Stimulated activated CD8-positive, alpha-beta memory T cell treated with anti-CD3 and anti-CD28 coated beads, Interleukin-12 subunit alpha, Interleukin-12 subunit beta, amount 100 ng/mL, for 24 hours (primary cell): ENCODE measurements at regions not wholly inside any gene's neighbourhood (a gene's known extent, or its start where the extent isn't known, plus 50 kb on each side); places are given as distances from the start of the nearest gene placed in this dataset.
"Not testable (repeated sequence)": the region's sequence is repeated elsewhere in the genome, so short reads cannot be mapped to it uniquely, and the experiment has no call there.

Experiments used
- DNase-seq: peaks from one replicate; pipeline ENCODE4 v3.0.0-alpha.2; 2020; ENCODE audit errors: extremely low read depth

GRCh38 chr9:129561594-129562281 lies 59.2 kb downstream of the C9orf50 start:
- no peak for DNase-seq

- DNase-seq = no peak
These were observed 60.0 kb downstream of the C9orf50 start for GRCh38 chr9:129560881-129561306.

- no peak for DNase-seq
These were observed 61.4 kb downstream of the C9orf50 start for GRCh38 chr9:129559506-129559881.

DNA sequence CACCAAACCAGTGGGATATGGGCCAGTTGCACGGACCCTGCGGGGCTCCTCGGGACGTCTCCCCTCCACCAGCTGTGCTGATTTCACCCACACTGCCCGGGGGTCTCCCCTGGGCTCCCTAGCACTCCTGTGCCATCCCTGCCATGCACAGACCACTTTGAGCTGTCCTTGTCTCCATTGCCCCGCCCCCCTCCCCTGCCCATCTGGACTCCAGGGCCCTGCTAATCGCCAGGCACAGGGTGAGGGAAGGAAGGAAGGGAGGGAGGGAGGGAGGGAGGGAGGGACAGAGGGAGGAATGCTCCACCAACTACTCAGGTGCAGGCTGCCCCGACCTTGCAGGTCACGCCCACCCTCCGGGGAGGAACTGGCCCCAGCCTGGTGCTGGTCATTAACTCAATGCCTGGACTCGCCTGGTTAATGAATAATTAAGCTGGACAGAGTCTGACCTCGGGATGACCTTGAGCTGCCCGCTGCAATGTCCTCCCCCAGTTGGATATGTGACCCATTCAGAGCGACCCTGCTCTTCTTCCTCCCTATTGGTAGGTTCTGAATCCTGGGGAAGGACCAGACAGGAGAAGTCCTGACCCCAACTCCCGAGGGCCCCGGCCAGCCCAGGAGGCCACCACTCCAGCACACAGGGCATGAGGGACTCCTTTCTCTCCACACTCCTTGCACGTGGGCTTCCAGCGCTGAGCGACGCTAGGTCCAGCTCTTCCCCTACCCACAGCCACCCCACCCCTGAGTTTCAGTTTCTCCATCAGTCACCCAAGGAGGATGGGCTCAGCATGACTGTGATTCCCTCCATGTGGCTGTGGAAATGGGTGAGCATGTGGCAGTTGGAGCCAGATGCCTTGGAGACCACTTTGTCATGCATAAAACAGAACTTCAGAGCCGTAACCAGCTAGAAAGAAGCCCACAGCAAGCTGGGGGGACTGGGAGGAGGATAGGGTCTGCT lies 62.1 kb downstream of the C9orf50 start:
- DNase-seq = no peak

GRCh38 chr9:129558063-129558550 lies 62.8 kb downstream of the C9orf50 start:
- DNase-seq = no peak

DNA sequence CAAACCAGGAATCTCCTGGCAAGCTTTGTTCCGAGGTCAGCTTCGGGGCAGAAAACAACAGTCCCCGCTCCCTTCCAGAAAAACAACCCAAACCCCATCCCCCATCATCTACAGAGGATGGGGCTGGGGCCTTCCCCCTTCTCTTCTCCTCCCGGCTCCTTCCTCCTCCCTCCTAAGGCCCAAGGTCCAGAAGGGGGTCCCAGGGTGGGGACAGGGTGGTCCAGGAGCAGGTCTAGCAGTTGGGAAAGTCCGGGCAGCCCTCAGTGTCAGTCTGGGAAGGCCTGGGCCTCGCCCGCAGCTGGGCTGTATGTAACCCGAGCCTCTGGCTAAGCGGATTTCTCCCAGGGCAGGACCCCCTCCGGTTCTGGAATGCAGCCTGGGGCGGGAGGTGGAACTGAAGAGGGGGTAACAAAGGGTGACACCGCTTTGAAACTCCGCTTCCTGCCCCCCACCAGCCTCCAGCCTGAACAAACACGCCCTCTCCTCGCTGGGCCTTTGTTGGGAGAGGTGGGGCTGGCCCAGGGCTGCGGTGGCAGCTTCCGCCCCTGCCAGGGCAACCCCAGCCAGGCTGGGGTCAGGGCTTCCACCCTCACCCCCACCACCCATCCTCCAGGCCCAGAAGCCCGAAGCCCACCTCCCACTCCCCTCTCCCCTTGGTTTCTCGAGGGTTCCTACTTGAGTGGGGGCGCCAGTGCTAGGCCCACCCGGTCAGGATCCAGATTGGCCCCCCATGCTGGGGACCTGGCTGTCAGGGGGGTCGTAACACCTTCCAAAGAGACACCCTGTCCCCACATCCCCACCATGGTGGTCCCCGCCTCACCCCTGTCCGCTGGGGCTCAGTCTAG lies 63.5 kb downstream of the C9orf50 start:
- DNase-seq = no peak

DNA sequence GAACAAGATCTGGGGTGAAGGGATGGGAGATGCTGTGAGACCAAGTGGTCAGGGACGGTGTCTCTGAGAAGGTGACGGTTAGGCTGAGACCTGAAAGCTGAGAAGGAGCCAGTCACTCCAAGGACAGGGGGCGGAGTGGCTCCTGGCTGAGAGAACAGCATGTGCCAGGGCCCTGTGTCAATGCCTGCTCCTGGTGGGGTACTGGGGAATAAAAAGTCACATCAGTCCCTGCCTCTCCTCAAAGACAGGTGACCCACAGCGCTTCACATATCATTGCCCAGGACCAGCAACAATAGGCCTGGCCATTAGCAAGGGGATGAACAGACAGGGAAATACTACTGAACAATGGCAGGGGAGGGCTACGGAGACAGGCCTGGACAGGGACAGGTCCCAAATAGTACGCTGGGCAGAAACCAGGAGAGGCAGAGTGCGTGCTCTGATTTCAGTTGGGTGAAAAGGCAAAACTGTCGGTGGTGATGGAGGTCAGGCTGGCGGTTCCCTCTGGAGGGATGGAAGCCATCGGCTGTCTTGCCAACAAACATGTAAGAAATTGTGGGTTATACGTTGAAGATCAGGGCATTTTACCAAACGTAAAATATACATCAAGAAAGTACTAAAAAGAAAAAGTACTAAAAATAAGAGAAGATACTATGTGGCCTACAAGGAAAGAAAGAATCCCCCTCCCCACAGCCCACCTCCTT lies 64.3 kb downstream of the C9orf50 start:
- DNase-seq = no peak

- DNase-seq = no peak
These were observed 65.2 kb downstream of the C9orf50 start for GRCh38 chr9:129555512-129556215.

- no peak for DNase-seq
These were observed 66.3 kb downstream of the C9orf50 start for GRCh38 chr9:129554649-129555048.

GRCh38 chr9:129553277-129553676 lies 67.6 kb downstream of the C9orf50 start:
- no peak for DNase-seq

GRCh38 chr9:129552064-129552463 lies 68.8 kb downstream of the C9orf50 start:
- no peak for DNase-seq

DNA sequence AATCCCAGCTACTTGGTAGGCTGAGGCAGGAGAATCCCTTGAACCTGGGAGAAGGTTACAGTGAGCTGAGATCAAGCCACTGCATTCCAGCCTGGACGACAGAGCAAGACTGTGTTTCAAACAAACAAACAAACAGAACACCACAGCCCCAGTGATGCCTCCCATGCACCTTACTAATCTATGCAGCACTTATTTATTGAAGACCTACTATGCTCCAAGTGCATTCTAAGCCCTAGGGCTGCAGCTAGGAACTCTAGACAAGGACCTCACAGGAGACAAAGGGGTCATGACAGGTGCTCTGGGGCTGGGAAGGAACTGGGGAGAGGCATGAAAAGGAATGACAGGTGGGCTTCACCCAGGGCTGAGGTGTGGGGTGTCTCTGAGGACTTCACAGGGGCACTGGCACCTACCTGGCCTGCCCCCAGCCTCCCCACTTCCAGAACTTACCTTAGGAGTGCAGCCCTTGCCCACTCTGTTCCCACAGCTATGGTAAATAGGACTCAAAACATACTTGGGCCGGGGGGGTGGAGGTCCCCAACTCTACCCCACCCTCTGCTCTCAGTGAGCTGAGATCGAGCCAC lies 69.4 kb downstream of the C9orf50 start:
- no peak for DNase-seq

DNA sequence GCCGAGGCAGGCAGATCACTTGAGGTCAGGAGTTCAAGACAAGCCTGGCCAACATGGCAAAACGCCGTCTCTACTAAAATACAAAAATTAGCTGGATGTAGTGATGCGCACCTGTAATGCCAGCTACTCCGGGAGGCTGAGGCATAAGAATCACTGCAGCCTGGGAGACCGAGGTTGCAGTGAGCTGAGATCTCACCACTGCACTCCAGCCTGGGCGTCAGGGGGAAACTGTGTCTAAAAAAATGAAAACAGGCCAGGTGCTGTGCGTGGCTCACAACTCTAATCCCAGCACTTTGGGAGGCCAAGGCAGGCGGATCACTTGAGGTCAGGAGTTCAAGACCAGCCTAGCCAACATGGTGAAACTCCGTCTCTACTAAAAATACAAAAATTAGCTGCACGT lies 69.9 kb downstream of the C9orf50 start:
- DNase-seq = not testable (repeated sequence)

- DNase-seq = no peak
These were observed 70.6 kb downstream of the C9orf50 start for GRCh38 chr9:129550199-129550839.

- no peak for DNase-seq
These were observed 71.2 kb downstream of the C9orf50 start for GRCh38 chr9:129549684-129550083.

DNA sequence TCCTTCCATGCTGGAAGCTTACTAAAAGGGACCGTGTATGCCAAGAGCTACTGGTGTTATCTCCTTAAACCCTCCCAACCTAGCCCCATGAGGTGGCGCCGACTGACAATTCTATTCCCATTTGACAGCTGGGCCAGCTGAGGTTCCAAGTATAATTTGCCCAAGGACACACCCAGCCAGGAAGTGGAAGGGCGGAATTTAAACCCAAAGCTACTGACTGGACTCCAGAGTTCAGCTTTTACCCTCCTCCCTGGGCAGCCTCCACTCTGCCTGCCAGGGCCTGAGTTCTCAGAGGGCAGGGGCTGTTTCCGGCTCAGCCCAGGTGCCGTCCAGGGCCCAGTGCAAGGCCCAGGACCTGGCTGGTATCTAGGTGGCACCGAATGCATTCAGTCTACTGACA lies 71.8 kb downstream of the C9orf50 start:
- no peak for DNase-seq

GRCh38 chr9:129548571-129549135 lies 72.2 kb downstream of the C9orf50 start:
- no peak for DNase-seq

- DNase-seq = no peak
These were observed 72.9 kb downstream of the C9orf50 start for GRCh38 chr9:129547869-129548570.

DNA sequence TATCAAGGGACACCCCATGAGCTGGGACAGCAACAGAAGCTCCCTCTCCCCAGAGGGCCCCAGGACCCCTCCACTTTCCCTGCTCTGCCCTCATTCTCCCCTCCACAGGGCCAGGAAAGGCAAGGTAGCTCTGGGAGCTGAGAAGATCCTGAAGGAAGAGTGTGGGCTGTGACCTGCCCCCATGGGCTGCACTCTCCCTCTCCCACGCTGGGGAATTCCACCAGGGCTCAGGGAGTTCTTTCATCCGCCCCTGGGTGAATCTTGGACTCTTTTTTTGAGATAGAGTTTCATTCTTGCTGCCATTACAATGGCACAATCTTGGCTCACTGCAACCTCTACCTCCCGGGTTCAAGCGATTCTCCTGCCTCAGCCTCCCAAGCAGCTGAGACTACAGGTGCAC lies 73.8 kb downstream of the C9orf50 start:
- DNase-seq = no peak
